ENCODE measurements at regions not wholly inside any gene's neighbourhood (a gene's known extent, or its start where the extent isn't known, plus 50 kb on each side); places are given as distances from the start of the nearest gene placed in this dataset.

DNA sequence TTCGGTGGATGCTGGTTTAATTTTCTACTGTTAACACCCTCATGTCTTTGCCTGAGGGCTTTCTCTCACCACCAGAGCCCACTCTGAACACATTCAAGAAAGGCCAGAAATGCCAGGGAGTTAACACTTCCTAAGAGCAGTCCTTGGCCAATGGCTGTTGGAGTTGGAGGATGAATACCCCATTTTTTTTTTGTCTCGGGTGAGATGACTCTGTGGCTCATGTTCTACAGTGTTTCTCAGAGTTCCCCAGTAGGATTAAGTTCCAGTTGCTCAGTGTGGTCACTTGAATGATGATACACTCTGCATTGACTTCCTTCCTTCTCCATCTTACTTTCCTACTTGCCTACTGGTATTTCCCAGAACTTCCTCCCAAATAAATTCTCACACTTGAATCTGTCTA is 65.8 kb downstream of the FOS start:
- intact Hi-C loops (cut with DNase I) = no loop called here
- Histone ChIP-seq H3K4me3 (no peak overlapping the region), H3K9me3 (no peaks in the 10 kb centered on the region), H3K27me3 (no peaks in the 10 kb centered on the region), H3K36me3 (no peaks in the 10 kb centered on the region), H3K27ac (no peak overlapping the region), H3K4me1 (ENCODE audit: insufficient read depth) (no peaks in the 10 kb centered on the region)
- no peak for DNase-seq
- TF ChIP-seq EP300 (IDR thresholded peaks at IDR 0.05) (no peak), POLR2A (IDR thresholded peaks at IDR 0.05) (no peak)
- TF ChIP-seq, protein P1, sequence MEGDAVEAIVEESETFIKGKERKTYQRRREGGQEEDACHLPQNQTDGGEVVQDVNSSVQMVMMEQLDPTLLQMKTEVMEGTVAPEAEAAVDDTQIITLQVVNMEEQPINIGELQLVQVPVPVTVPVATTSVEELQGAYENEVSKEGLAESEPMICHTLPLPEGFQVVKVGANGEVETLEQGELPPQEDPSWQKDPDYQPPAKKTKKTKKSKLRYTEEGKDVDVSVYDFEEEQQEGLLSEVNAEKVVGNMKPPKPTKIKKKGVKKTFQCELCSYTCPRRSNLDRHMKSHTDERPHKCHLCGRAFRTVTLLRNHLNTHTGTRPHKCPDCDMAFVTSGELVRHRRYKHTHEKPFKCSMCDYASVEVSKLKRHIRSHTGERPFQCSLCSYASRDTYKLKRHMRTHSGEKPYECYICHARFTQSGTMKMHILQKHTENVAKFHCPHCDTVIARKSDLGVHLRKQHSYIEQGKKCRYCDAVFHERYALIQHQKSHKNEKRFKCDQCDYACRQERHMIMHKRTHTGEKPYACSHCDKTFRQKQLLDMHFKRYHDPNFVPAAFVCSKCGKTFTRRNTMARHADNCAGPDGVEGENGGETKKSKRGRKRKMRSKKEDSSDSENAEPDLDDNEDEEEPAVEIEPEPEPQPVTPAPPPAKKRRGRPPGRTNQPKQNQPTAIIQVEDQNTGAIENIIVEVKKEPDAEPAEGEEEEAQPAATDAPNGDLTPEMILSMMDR (IDR thresholded peaks at IDR 0.05) = no peak
- WGBS, 3 donors = 78 to 86% (median 83%) methylated on average over 2 of the region's 2 CpGs

DNA sequence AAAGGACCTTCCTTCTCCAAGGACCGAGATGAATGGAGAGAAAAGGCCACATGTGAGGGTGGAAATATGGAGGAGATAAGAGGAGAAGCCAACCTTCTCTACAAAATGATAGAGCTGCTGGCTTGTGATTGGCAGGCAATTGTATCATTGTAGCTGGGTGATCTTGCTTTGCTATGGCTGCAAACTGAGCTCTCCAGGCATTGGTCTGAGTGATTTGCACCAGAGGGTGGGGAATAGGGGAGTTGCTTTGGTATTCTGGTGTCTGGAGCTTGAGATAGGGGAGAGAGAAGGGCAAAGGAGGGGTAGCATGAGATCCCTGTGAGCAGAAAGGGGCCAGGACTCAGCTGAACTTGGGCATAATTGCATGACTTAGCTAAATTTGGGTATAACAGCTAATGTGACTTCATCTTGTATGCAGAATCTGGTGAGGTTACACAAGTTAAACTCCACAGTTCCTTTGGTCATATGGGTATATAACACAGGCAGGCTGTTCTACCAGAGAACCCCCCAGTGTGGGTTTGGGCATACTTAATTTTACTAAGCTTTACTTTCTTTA is 72.0 kb downstream of the FOS start:
- Histone ChIP-seq H3K4me3 (no peak overlapping the region), H3K36me3 (no peaks in the 10 kb centered on the region), H3K27me3 (no peaks in the 10 kb centered on the region), H3K4me1 (ENCODE audit: insufficient read depth) (no peaks in the 10 kb centered on the region), H3K9me3 (no peaks in the 10 kb centered on the region), H3K27ac (no peak overlapping the region)
- DNase-seq = no peak
- no peak for TF ChIP-seq EP300 (IDR thresholded peaks at IDR 0.05)
- TF ChIP-seq, protein P1 (IDR thresholded peaks at IDR 0.05) = no peak
- TF ChIP-seq POLR2A (IDR thresholded peaks at IDR 0.05) = no peak
- WGBS, 3 donors = 90 to 96% (median 92%) methylated on average over 1 of the region's 1 CpG
- intact Hi-C loops (cut with DNase I) = no loop called here

DNA sequence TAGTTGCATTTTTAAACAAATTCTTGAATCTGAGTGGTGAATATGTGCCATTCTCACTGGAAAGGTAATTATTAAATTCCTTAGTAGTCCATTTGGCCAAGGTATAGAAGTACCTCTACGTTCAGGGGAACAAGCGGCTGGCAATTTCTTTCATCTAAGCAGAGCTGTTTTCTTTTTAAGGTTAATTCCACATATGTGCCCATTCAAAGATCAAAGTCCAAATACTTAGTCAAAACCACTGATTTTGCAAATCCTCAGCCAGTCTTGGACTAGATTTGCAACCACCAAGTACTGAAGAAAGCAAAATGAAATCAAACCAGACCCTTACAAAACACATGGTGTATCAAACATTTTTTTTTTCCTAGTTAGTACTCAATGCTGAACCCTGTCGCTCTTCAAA is 68.7 kb upstream of the JDP2 start:
- no peak for DNase-seq
- H3K27me3 ChIP-seq = no peaks in the 10 kb centered on the region
- intact Hi-C loops (cut with DNase I) = no loop called here
- TF ChIP-seq, protein P1 (IDR thresholded peaks at IDR 0.05) = no peak
- TF ChIP-seq POLR2A (IDR thresholded peaks at IDR 0.05) (no peak), EP300 (IDR thresholded peaks at IDR 0.05) (no peak)
- 76 to 86% (median 78%) methylated on average over 3 of the region's 3 CpGs for WGBS, 3 donors
- peaks cover 12% of the 10 kb centered on the region for H3K4me1 ChIP-seq (ENCODE audit: insufficient read depth)
- H3K9me3 ChIP-seq = no peaks in the 10 kb centered on the region
- no peaks in the 10 kb centered on the region for H3K36me3 ChIP-seq
- H3K27ac ChIP-seq = no peak overlapping the region
- no peak overlapping the region for H3K4me3 ChIP-seq

DNA sequence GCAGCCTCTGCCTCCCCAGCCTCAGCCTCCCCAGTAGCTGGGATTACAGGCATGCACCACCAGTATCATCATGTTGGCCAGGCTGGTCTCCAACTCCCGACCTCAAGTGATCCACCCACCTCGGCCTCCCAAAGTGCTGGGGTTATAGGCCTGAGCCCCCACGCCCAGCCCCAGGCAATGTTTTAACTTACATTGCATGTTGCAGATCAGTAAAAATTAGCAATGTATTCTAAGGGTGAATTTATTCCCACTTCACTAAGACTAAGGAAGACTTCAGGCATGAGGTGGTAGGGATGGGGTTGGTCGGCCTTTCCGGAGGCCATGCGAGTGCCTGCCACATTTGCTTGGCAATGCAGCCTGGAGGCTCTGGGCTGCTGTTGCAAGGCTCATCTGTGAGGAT is 66.8 kb upstream of the JDP2 start:
- H3K27ac ChIP-seq = no peak overlapping the region
- TF ChIP-seq EP300 (IDR thresholded peaks at IDR 0.05) (no peak), POLR2A (IDR thresholded peaks at IDR 0.05) (no peak)
- TF ChIP-seq, protein P1 (IDR thresholded peaks at IDR 0.05) = no peak
- no peaks in the 10 kb centered on the region for H3K36me3 ChIP-seq
- no peak for DNase-seq
- intact Hi-C loops (cut with DNase I) = no loop called here
- H3K4me3 ChIP-seq = no peak overlapping the region
- H3K9me3 ChIP-seq = no peaks in the 10 kb centered on the region
- no peaks in the 10 kb centered on the region for H3K27me3 ChIP-seq
- H3K4me1 ChIP-seq (ENCODE audit: insufficient read depth) = peaks cover 12% of the 10 kb centered on the region
- WGBS, 3 donors = 80 to 88% (median 85%) methylated on average over 6 of the region's 6 CpGs

All from ovary (tissue), 7 donors.